Progenitor cell of endocrine pancreas (in vitro differentiated cells): ENCODE measurements at regions not wholly inside any gene's neighbourhood (a gene's known extent, or its start where the extent isn't known, plus 50 kb on each side); places are given as distances from the start of the nearest gene placed in this dataset.

Experiments
- DNase-seq: peaks from one replicate; pipeline ENCODE4 v3.0.0; 2021; ENCODE audit warnings: low spot score; ENCODE audit not compliant: unreplicated experiment
- H3K27ac Mint-ChIP-seq: 2 replicates; pipeline ENCODE4 v1.8.0; 2021; ENCODE audit warnings: mild to moderate bottlenecking, moderate library complexity, mixed read lengths
- H3K27me3 Mint-ChIP-seq: 2 replicates; pipeline ENCODE4 v1.8.0; 2021; ENCODE audit warnings: mixed read lengths
- H3K36me3 Mint-ChIP-seq: 2 replicates; pipeline ENCODE4 v1.8.0; 2022; ENCODE audit warnings: mixed read lengths; ENCODE audit not compliant: insufficient read depth
- H3K4me1 Mint-ChIP-seq: 2 replicates; pipeline ENCODE4 v1.8.0; 2021; ENCODE audit warnings: low read depth, mixed read lengths
- H3K4me3 Mint-ChIP-seq: 2 replicates; pipeline ENCODE4 v1.8.0; 2021; ENCODE audit warnings: low read depth, mild to moderate bottlenecking, moderate library complexity, mixed read lengths
- H3K9me3 Mint-ChIP-seq: 2 replicates; pipeline ENCODE4 v1.8.0; 2021; ENCODE audit warnings: low read depth, mixed read lengths
- CTCF ChIP-seq: fragments of 200-600 bp; sonication (generic); IDR thresholded peaks from one replicate; pipeline ENCODE4 v1.5.0; 2021; ENCODE audit warnings: antibody characterized with exemption, mild to moderate bottlenecking; ENCODE audit not compliant: unreplicated experiment

- H3K4me3 Mint-ChIP-seq: no peak overlapping the region
- H3K27ac Mint-ChIP-seq: no peak overlapping the region
- H3K9me3 Mint-ChIP-seq: peaks cover 3% of the 10 kb centered on the region
- no peak for DNase-seq
- H3K4me1 Mint-ChIP-seq: peaks cover 6% of the 10 kb centered on the region
- H3K27me3 Mint-ChIP-seq: peaks cover 41% of the 10 kb centered on the region
- no peak for TF ChIP-seq CTCF
- H3K36me3 Mint-ChIP-seq: no peaks in the 10 kb centered on the region
Measured at GRCh38 chr9:2263111-2263510, 248.0 kb downstream of the SMARCA2 start.

- peaks cover 6% of the 10 kb centered on the region for H3K4me1 Mint-ChIP-seq
- H3K4me3 Mint-ChIP-seq: no peak overlapping the region
- peaks cover 37% of the 10 kb centered on the region for H3K27me3 Mint-ChIP-seq
- peaks cover 3% of the 10 kb centered on the region for H3K9me3 Mint-ChIP-seq
- DNase-seq: no peak
- TF ChIP-seq CTCF: no peak
- H3K27ac Mint-ChIP-seq: no peak overlapping the region
- H3K36me3 Mint-ChIP-seq: no peaks in the 10 kb centered on the region
Measured at GRCh38 chr9:2263665-2264064, 248.5 kb downstream of the SMARCA2 start.

GRCh38 chr9:2264081-2264480 lies 248.9 kb downstream of the SMARCA2 start:
- Mint-ChIP-seq H3K36me3 (no peaks in the 10 kb centered on the region), H3K27me3 (peaks cover 35% of the 10 kb centered on the region), H3K4me3 (no peak overlapping the region), H3K4me1 (peaks cover 6% of the 10 kb centered on the region), H3K9me3 (peaks cover 3% of the 10 kb centered on the region), H3K27ac (no peak overlapping the region)
- no peak for DNase-seq
- TF ChIP-seq CTCF: no peak

GRCh38 chr9:2267181-2267745 lies 252.1 kb downstream of the SMARCA2 start:
- no peak overlapping the region for H3K4me3 Mint-ChIP-seq
- peaks cover 3% of the 10 kb centered on the region for H3K9me3 Mint-ChIP-seq
- peaks cover 30% of the 10 kb centered on the region for H3K27me3 Mint-ChIP-seq
- DNase-seq: no peak
- H3K27ac Mint-ChIP-seq: no peak overlapping the region
- H3K36me3 Mint-ChIP-seq: no peaks in the 10 kb centered on the region
- TF ChIP-seq CTCF: no peak
- no peaks in the 10 kb centered on the region for H3K4me1 Mint-ChIP-seq

- no peak for TF ChIP-seq CTCF
- Mint-ChIP-seq H3K36me3 (no peaks in the 10 kb centered on the region), H3K27ac (no peak overlapping the region), H3K4me1 (no peaks in the 10 kb centered on the region), H3K9me3 (no peaks in the 10 kb centered on the region), H3K27me3 (peaks cover 11% of the 10 kb centered on the region), H3K4me3 (no peak overlapping the region)
- no peak for DNase-seq
Measured at GRCh38 chr9:2269778-2270177, 254.6 kb downstream of the SMARCA2 start.
